Duodenal mucosa (tissue), 2 donors: ENCODE measurements at regions not wholly inside any gene's neighbourhood (a gene's known extent, or its start where the extent isn't known, plus 50 kb on each side); places are given as distances from the start of the nearest gene placed in this dataset.

ENCODE experiments used
- H3K27ac ChIP-seq: one replicate; pipeline ENCODE4 v1.7.0; 2013; ENCODE audit warnings: low read depth, low read length
- H3K27me3 ChIP-seq, 2 donors: one replicate each; pipeline ENCODE4 v1.7.0; 2013; ENCODE audit warnings: low read length in 2 of 2, control low read depth in 1 of 2; ENCODE audit not compliant: insufficient read depth in 2 of 2, control insufficient read depth in 1 of 2
- H3K36me3 ChIP-seq, 2 donors: one replicate each; pipeline ENCODE4 v1.7.0; 2013; ENCODE audit warnings: low read length in 2 of 2, control low read depth in 1 of 2; ENCODE audit not compliant: insufficient read depth in 2 of 2, control insufficient read depth in 1 of 2
- H3K4me1 ChIP-seq, 2 donors: one replicate each; pipeline ENCODE4 v1.7.0; 2013; ENCODE audit warnings: low read length in 2 of 2, control low read depth in 1 of 2; ENCODE audit not compliant: insufficient read depth in 2 of 2, control insufficient read depth in 1 of 2
- H3K4me3 ChIP-seq, 2 donors: one replicate each; pipeline ENCODE4 v1.7.0; 2013; ENCODE audit warnings: low read length in 2 of 2, low read depth in 1 of 2
- H3K9ac ChIP-seq, 2 donors: one replicate each; pipeline ENCODE4 v1.7.0; 2013; ENCODE audit warnings: low read length in 2 of 2, low read depth in 1 of 2
- H3K9me3 ChIP-seq, 2 donors: one replicate each; pipeline ENCODE4 v1.7.0; 2013; ENCODE audit warnings: low read length in 2 of 2, control low read depth in 1 of 2; ENCODE audit not compliant: control insufficient read depth in 1 of 2

GRCh38 chr2:19031642-19032041 is 326.8 kb downstream of the OSR1 start:
- Histone ChIP-seq H3K9ac (no peak overlapping the region), H3K36me3 (no peaks in the 10 kb centered on the region), H3K27me3 (no peaks in the 10 kb centered on the region), H3K4me3 (no peak overlapping the region), H3K9me3 (no peaks in the 10 kb centered on the region), H3K4me1 (no peaks in the 10 kb centered on the region), H3K27ac (no peak overlapping the region)

GRCh38 chr2:19029655-19030054 is 328.8 kb downstream of the OSR1 start:
- H3K4me3 ChIP-seq = no peak overlapping the region
- no peaks in the 10 kb centered on the region for H3K4me1 ChIP-seq
- no peaks in the 10 kb centered on the region for H3K9me3 ChIP-seq
- H3K27ac ChIP-seq = no peak overlapping the region
- no peaks in the 10 kb centered on the region for H3K36me3 ChIP-seq
- no peak overlapping the region for H3K9ac ChIP-seq
- no peaks in the 10 kb centered on the region for H3K27me3 ChIP-seq

- Histone ChIP-seq H3K4me1 (no peaks in the 10 kb centered on the region), H3K9me3 (no peaks in the 10 kb centered on the region), H3K4me3 (no peak overlapping the region), H3K9ac (no peak overlapping the region), H3K27me3 (no peaks in the 10 kb centered on the region), H3K36me3 (no peaks in the 10 kb centered on the region), H3K27ac (no peak overlapping the region)
These were observed 329.6 kb downstream of the OSR1 start for GRCh38 chr2:19028587-19029375.

- no peaks in the 10 kb centered on the region for H3K9me3 ChIP-seq
- no peaks in the 10 kb centered on the region for H3K4me1 ChIP-seq
- no peak overlapping the region for H3K9ac ChIP-seq
- H3K27ac ChIP-seq = no peak overlapping the region
- no peak overlapping the region for H3K4me3 ChIP-seq
- no peaks in the 10 kb centered on the region for H3K36me3 ChIP-seq
- H3K27me3 ChIP-seq = no peaks in the 10 kb centered on the region
These were observed 330.8 kb downstream of the OSR1 start for GRCh38 chr2:19027626-19028025.

- Histone ChIP-seq H3K9ac (no peak overlapping the region), H3K27me3 (no peaks in the 10 kb centered on the region), H3K27ac (no peak overlapping the region), H3K4me1 (no peaks in the 10 kb centered on the region), H3K36me3 (no peaks in the 10 kb centered on the region), H3K9me3 (no peaks in the 10 kb centered on the region), H3K4me3 (no peak overlapping the region)
These were observed 332.2 kb downstream of the OSR1 start for GRCh38 chr2:19026261-19026660.

GRCh38 chr2:19022334-19022733 is 336.1 kb downstream of the OSR1 start:
- Histone ChIP-seq H3K9ac (no peak overlapping the region), H3K4me3 (no peak overlapping the region), H3K9me3 (no peaks in the 10 kb centered on the region), H3K4me1 (no peaks in the 10 kb centered on the region), H3K27me3 (no peaks in the 10 kb centered on the region), H3K36me3 (no peaks in the 10 kb centered on the region), H3K27ac (no peak overlapping the region)

GRCh38 chr2:19021721-19022120 is 336.7 kb downstream of the OSR1 start:
- H3K27ac ChIP-seq = no peak overlapping the region
- H3K4me1 ChIP-seq = no peaks in the 10 kb centered on the region
- no peak overlapping the region for H3K4me3 ChIP-seq
- no peak overlapping the region for H3K9ac ChIP-seq
- H3K9me3 ChIP-seq = no peaks in the 10 kb centered on the region
- no peaks in the 10 kb centered on the region for H3K36me3 ChIP-seq
- no peaks in the 10 kb centered on the region for H3K27me3 ChIP-seq

GRCh38 chr2:19021100-19021476 is 337.3 kb downstream of the OSR1 start:
- no peak overlapping the region for H3K9ac ChIP-seq
- no peaks in the 10 kb centered on the region for H3K27me3 ChIP-seq
- H3K4me3 ChIP-seq = no peak overlapping the region

GRCh38 chr2:19020144-19021099 is 338.0 kb downstream of the OSR1 start:
- Histone ChIP-seq H3K27me3 (no peaks in the 10 kb centered on the region), H3K9me3 (no peaks in the 10 kb centered on the region), H3K36me3 (no peaks in the 10 kb centered on the region), H3K4me1 (no peaks in the 10 kb centered on the region), H3K9ac (no peak overlapping the region), H3K4me3 (no peak overlapping the region), H3K27ac (no peak overlapping the region)

More at GRCh38 chr2:19021100-19021476, 337.3 kb downstream of the OSR1 start:
- H3K36me3 ChIP-seq = no peaks in the 10 kb centered on the region
- no peaks in the 10 kb centered on the region for H3K4me1 ChIP-seq
- H3K27ac ChIP-seq = no peak overlapping the region
- no peaks in the 10 kb centered on the region for H3K9me3 ChIP-seq

GRCh38 chr2:19009510-19009909 is 348.9 kb downstream of the OSR1 start:
- H3K9me3 ChIP-seq = no peaks in the 10 kb centered on the region
- no peak overlapping the region for H3K27ac ChIP-seq
- H3K9ac ChIP-seq = no peak overlapping the region
- H3K4me1 ChIP-seq = no peaks in the 10 kb centered on the region
- no peak overlapping the region for H3K4me3 ChIP-seq
- no peaks in the 10 kb centered on the region for H3K27me3 ChIP-seq
- no peaks in the 10 kb centered on the region for H3K36me3 ChIP-seq
